Stimulated activated CD4-positive, alpha-beta T cell treated with anti-CD3 and anti-CD28 coated beads, Interleukin-1b, Interleukin-23, amount 100 ng/mL, for 48 hours (primary cell): ENCODE measurements at regions not wholly inside any gene's neighbourhood (a gene's known extent, or its start where the extent isn't known, plus 50 kb on each side); places are given as distances from the start of the nearest gene placed in this dataset.

Source experiments
- DNase-seq: peaks from one replicate; pipeline ENCODE4 v3.0.0-alpha.2; 2020

GRCh38 chr20:24819331-24819965 lies 129.6 kb upstream of the CST7 start:
- DNase-seq: no peak

GRCh38 chr20:24820345-24820744 lies 128.7 kb upstream of the CST7 start:
- no peak for DNase-seq

- no peak for DNase-seq
These were observed 127.7 kb upstream of the CST7 start for GRCh38 chr20:24821391-24821790.

DNA sequence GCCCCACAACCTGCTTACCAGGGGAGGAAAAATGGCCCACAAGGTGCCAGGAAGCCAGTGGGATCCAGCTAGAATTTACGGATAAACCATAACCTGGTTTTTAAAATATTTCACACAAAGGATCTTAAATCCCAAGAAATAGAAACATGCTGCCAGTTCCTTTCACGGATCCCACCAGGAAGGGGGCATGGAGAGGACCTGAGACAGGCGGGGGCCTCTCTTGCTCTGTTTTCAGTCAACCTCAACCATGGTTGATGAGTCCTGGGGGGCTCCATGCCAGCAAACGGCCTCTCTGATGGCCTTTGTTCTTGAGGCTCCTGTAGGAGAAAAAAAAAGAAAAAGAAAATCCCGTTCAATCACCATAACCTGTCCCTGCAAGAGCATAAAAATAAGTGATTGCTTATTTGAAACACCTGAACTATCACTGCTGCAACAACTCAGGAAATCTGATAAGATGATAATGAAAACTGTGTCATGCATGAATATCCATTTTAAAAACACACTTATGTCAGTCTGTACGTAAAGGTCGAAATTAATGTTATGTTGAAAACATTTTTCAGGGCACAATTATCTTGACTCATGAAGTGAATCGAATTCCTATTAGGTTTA lies 125.8 kb upstream of the CST7 start:
- DNase-seq: no peak

DNA sequence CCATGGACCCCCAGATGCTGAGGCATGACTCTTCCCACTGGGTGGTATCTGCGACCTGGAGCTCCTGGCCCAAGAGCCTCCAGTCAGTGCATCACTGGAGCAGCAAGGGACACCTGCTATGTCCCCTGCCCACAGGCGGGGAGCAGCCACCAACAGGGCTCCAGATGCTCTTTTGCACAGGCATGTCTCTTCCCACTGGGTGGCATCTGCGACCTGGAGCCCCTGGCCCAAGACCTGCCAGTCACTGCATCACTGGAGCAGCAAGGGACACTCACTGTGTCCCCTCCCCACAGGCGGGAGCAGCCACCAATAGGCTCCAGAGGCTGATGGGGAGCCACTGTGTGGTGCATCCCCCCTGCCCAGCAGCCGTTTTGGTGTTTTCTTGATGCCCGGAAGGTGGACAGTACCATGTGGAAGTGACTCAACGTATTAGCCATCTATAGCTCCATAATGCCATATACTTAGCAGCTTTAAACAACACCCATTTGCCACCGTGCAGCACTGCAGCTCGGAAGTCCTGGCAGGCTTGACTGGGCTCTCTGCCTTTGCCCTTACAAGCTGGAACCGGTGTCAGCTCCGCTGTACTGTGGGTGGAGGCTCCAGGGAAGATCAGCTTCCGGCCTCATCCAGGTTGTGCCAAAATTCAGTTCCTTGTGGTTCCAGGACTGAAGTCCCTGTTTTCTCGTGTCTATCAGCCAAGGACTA lies 124.9 kb upstream of the CST7 start:
- DNase-seq: no peak

DNA sequence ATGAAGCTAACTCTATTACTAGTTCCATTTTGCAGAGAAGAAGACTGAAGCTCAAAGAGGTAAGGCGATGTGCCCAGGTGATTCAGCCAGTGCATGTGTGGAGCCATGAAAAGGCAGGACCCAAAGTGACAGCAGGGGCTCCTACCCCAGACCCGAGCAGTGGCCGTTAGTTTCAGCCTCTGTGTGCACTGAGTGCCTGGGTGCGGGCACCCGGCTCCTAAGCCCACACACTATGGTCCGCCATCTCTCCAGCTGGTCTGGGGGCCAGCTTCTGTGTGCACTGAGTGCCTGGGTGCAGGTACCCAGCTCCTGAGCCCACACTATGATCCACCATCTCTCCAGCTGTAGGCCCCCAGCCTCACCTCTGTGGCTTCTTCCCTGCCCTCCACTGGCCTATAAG lies 123.5 kb upstream of the CST7 start:
- no peak for DNase-seq

GRCh38 chr20:24827603-24828295 lies 121.3 kb upstream of the CST7 start:
- no peak for DNase-seq

- DNase-seq: no peak
These were observed 119.9 kb upstream of the CST7 start for GRCh38 chr20:24828992-24829648.

DNA sequence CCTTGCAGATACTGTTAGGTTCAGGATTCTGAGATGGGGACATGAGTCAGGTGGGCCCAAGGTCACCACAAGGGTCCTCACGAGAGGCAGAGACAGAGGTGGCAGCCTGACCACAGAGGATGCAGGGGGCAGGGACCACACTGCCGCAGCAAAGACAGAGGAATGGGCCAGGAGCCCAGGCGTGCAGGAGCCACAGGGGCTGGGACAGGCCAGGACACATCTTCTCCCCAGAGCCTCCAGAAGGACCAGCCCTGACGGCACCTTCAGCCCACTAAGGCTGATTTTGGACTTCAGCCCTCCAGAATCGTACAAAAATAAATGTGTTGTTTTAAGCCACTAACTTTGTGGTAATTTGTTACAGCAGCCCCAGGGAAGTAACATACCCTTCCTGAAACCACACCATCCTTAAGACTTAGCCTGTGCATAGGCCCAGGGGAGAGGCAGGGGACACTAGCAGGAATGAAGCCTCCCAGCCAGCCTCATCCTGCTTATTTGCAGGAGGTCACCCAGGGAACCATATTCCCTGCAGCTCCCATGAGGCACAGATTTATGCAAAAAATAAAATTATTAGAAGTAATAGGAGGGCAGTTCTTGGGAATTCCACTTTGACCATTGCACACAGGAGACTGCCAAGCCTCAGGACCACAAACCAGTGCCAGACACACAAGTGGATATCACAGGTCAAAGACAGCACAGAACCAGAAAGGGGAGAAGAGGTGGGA lies 119.3 kb upstream of the CST7 start:
- no peak for DNase-seq

GRCh38 chr20:24830649-24831048 lies 118.4 kb upstream of the CST7 start:
- no peak for DNase-seq

- DNase-seq: no peak
These were observed 117.8 kb upstream of the CST7 start for GRCh38 chr20:24831232-24831631.

- DNase-seq: no peak
These were observed 116.6 kb upstream of the CST7 start for GRCh38 chr20:24832518-24832917.

- DNase-seq: no peak
These were observed 115.5 kb upstream of the CST7 start for GRCh38 chr20:24833592-24833991.

DNA sequence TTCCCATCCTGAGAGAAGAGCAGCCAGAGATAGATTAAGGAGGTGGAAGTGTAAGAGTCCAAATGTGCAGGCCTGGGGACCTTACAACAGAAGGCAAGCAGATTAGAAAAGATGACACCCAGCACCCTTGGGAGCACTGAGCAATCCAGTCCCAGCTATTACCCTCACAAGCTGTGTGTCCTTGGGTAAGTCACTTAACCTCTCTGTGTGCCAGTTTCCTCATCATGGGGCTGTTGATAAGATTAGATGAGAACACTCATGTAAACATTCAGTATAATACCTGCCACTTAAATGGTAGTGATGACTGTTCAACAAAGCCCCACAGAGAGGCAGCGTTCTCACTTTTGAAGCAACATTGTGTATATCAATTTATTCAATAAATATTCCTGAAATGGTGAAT lies 114.8 kb upstream of the CST7 start:
- DNase-seq: no peak

DNA sequence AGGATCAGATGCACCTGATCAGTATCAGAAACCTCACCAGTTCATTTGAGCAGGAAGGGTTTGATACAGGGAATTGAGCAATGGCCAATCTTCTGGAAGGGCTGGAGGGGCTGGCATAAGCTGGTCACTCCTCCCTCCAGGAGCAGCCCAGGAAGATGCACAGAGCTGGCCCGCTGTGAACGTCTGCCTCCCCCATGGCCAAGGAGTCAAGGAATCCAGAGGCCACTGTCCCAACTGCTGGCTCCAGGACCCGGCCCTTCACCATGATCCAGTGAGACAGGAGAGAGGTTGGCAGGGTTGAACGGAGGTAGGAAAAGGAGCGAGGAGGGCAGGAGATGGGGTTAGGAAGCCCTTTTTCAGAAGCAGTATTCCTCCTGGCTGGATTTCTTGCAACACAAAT lies 113.9 kb upstream of the CST7 start:
- DNase-seq: no peak

DNA sequence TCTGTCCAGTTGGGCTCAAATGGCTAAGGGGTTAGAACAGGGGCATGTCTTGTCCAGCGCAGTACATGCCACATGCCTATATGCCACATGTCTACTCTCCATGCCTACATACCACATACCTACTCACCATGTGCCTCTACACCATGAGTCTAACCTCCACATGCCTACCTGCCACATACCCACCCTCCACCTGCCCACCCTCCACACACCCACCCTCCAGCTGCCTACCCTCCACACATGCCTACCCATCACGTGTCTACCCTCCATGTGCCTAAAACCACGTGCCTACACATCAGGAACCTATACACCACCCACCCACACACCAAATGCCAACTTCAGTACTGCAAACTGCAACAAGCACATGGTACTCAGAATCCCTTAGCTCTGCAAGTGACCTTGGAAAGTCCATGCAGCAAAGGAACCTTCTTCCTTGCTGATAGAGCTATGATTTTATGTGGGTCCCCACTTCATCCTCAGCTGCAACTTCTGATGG lies 113.0 kb upstream of the CST7 start:
- no peak for DNase-seq

- no peak for DNase-seq
These were observed 112.3 kb upstream of the CST7 start for GRCh38 chr20:24836661-24837299.

DNA sequence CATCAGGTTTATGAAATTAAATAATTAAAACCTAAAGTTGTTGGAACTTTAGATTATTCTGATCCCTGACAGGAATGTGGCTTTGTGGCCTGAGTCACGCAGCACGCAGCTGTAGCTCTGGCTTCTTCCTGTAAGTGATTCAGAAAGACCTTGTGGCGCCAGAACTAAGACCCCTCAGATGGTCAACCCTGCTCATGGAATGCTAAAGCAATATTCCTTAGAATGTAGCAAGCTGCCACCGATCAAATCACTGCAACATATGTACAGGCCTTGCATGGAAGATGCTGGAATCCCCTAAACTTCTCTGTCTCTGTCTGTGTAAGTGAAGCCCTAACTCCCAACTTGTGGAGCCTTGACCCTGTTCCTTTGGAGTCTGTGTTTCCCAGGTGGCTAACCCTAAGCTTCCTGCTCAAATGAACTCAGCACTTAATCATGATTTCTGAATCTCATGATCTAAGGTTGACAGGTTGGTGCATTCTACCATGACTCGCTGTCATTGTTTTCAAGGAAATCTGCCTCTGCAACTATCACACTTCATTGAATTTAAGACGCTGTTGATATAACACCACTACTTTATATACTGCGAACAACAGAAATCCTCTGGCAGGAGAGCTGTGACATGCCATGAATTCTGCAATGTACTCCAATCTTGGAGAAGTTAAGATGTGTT lies 111.2 kb upstream of the CST7 start:
- no peak for DNase-seq

- no peak for DNase-seq
These were observed 110.2 kb upstream of the CST7 start for GRCh38 chr20:24838546-24839535.

GRCh38 chr20:24840121-24840713 lies 108.9 kb upstream of the CST7 start:
- no peak for DNase-seq
